ENCODE measurements at regions not wholly inside any gene's neighbourhood (a gene's known extent, or its start where the extent isn't known, plus 50 kb on each side); places are given as distances from the start of the nearest gene placed in this dataset.
"Not testable (repeated sequence)": the region's sequence is repeated elsewhere in the genome, so short reads cannot be mapped to it uniquely, and the experiment has no call there.

DNA sequence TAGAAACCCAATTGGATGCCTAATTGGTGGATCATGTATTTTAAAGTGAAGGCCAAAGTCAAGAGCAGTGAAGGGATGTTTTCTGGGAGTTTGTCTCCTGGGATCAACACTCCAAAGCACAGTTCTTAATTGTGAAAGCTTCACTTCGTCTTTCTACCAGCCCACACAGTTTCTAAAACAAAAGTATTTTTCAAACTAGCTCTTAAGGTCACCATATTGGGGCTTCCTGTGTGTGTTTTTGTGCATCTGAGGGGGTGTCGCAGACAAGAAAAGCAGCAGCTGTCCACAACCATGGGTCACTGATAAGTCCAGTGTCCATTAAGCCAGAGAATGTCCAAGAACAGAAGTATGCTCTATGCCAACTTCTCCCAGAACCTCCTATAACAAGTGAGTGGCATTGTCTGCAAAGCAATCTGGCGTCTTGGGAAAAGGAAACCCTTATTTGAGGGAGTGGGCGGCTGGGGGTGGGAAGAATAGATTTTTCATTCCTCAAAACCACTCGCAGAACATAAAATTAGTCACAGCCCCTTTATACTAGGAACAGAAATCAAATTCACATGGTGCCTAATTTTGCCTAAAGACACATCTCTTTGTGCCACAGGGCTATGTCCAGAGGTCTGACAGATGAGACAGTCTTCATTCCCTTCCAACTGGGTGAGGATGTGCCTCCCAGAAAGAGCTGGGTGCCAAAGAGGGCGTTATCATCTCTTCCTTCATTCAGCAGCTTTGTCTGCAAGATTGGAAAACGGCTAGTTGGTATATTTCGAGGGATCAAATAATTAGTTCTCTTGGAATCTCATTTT, 610.4 kb downstream of the BCOR start:
- DNase-seq = no peak

DNA sequence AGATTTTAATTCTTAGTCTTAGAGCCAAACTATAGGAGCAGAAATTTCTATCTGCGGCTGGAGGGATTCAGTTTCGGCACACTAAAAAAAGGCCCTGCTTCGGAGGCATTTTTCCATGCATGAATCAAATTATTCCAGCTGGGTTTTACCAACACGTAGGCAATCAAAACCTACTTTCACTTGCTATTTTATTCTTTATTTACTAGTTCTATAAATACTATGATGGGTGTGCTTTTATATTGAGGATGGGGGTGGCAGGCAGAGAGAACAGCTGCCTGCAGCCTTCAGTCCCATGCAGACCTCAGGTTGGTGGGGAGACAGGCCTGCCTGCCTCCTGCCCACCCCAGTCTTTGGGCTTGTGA, 609.8 kb downstream of the BCOR start:
- DNase-seq = no peak

DNA sequence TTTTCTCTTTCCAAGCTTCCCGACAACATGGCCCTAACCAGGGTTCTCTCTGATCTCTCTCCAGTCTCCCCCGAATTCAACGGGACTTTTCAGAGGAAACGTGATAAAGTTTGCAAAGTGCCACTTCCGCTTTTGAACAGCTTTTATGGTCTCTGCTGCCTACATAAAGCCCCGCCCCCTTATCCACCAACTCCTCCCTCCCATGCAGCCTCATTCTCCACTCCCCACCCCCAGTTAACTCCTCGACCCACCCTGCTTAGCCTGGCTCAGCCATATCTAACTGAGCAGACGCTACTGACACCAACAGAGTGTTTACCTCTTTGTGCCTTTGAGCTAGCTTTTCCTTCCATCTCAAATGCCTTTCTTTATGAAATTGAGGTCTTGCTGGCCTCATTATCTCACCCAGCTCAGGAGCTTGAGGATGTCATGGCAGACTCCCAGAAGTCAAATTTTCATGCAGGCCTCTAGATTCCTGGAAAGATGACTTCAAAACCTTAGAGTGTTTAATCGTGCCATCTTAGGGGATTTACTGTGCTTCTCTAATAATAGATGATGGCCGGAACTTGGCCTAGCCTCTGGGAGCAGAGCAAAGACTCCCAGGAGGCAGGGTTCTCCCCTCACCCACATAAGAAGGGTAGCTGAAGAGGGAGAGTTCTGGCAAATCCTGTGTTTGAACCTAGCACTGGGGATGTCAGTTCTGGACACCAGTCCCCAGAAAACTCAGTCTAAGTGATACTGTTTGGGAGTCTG, 606.0 kb downstream of the BCOR start:
- DNase-seq = no peak

DNA sequence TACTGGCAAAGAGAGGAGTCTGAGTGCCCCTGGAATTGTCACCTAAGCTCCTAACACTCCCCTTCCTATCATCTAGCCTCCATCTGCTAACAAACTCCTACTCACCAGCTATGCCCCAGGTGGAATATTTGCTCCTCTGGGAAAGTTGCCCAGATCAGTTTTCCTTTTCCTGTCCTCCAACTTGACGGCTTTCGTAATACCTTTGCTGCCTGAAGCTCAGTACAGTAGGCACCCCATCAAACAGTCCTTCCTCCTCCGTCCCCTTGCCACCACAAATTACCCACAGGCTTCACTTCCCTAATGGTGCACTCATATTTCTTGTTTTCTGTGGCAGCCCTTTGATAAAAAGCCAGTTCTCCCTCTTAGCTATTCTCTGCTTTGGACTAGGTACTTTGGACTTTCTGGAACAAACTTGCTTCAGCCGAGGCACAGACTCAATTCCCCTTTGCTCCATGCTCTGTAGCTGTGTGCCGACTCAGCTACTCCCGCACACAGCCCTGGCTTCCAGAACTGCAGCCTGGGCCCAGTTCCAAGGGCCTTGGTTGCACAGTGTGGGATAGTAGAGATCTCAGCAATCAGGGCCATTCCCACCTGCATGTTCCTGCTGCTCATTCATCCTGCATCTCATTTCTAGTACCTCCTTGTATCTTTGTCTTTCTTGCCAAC, 605.1 kb downstream of the BCOR start:
- DNase-seq = no peak

DNA sequence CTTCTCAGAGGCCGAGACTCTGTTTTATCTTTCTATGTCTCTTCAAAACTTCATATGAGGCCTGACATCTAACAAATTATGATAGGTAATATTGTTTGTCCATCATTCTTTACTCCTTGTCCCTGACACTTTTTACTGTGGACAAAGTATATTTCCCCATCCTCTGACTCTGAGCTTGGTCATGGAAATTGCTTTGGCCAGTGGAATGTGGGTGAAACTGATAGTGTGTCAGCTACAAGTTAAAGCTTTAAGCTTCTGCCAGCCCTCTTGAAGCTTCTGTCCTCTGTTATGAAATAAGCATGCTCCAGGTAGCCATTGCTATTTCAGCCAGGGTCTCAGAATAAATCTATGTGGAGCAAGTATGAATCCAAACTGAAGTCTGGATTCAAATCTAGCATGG, 604.6 kb downstream of the BCOR start:
- DNase-seq = no peak

DNA sequence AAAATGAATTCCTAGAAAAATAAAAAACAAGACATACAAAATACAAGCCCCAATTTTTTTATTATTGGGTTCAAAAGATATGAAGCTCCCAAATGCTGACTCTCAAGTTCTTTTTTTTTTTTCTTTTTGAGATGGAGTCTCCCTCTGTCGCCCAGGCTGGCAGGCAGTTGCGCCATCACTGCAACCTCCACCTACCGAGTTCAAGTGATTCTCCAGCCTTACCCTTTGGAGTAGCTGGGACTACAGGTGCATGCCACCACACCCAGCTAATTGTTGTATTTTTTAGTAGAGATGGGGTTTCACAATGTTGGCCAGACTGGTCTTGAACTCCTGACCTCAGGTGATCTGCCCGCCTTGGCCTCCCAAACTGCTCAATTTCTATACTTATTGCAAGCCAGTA, 600.6 kb downstream of the BCOR start:
- DNase-seq = not testable (repeated sequence)

DNA sequence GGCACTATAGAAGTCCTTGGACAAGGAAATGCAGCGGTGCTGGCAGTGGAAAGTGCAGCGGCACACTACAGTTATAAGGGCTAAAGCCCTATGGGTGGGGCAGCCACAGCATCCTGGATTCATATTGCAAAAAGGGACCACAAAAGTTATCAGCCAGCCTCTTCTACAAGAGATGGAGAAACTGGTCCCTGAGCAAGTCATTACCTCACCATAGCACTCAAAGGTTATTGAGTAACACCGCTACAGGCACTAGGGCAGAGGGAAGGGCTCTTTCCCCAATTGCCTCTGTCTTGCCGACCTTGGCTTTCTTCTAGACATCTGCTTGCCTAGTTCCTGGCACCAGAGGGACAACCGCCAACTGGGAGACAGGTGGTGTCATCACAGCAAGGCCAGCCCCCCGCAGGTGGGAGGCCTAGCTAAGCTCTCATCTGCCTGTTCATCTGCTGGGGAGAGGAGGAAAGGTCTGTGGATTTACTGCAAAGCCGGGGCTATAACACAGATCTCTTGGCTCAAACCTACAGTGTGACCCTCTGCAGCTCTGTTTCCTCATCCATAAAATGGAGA, 600.0 kb downstream of the BCOR start:
- DNase-seq = no peak

DNA sequence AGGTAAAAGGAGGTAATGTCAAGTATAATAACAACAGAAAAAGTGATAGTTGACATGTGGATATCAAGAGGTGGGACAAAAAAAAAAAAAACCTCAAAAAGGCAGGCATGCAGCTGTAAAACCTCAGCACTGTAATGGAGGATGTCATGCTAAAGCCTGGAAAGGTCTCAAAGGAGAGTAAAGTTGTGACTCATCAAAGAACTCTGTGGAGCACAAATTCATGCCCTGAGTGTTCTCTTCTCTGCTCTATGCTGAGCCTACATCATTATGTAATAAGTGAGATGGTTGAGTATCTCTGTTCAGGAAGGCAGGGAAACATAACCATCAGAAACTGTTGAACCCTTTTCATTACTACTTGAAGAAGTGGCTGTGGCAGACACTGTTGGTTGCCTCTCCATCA, 597.8 kb downstream of the BCOR start:
- DNase-seq = no peak

DNA sequence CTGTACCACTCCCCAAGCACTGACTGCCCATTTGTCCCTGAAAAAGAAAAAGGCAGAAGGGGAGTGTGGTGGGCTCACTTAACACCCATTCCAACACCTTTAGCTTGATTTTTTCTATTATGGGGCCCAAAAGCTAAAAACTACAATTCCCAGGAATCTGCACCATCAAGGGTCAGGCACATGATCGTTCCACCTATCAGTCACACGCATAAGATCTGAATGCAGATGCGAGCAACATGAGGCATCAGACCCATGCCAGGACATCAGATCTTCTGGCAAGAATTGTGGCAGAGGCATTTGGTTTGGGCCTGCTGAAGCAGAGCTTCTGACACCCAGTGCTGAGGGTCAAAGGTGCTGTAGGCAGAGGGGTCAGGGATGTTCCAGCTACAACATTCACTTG, 595.9 kb downstream of the BCOR start:
- DNase-seq = no peak

DNA sequence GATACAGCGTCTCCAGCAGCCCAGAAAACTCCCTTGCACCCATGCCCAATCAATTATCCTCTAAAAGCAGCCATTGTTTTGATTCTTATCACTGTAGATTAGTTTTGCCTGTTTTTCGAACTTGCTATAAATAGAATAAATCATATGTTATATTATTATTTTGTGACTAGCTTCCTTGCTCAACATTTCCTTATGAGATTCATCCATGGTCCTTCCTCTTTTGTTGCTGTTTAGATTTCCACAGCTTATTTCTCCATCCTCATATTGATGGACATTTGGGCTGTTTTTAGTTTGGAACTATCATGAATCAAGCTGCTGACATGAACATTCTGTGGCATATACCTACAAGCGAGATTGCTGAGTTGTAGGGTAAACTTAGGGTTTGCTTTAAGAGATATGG, 595.3 kb downstream of the BCOR start:
- DNase-seq = no peak

DNA sequence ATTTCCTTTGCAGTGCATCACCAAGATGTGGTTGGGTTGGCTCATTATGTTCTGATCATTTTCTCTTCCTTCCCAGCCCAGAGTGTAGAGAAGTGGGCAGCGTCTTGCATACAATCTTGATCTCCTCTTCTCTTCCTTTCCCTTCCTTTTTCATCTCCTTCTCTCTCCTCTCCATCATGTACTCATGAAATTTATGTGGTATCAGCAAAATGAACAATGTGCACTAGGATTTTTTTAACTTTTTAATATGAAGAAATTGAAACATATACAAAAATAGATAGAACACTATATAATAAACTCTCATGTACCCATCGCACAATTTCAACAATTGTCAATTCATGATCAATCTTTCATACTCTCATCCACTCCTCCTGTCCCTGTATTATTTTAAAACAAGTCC, 593.5 kb downstream of the BCOR start:
- no peak for DNase-seq

DNA sequence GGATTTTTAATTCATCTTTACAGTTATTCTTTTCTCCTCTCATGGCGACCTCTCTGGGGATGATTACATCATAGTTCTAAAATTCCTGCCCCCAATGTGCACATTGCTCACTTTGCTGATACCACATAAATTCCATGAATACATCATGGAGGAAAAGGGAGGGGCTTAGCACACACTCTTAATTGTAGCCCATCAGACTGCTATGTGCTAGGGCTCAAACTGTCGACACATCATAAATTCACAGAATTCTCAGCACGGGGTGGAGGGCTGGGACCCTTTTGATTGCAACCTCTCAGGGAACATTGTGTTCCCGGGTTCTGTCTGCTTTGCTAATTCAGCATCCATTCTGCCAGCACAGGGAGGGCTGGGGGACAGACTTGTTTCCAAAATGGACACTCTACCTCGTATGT, 592.9 kb downstream of the BCOR start:
- no peak for DNase-seq

DNA sequence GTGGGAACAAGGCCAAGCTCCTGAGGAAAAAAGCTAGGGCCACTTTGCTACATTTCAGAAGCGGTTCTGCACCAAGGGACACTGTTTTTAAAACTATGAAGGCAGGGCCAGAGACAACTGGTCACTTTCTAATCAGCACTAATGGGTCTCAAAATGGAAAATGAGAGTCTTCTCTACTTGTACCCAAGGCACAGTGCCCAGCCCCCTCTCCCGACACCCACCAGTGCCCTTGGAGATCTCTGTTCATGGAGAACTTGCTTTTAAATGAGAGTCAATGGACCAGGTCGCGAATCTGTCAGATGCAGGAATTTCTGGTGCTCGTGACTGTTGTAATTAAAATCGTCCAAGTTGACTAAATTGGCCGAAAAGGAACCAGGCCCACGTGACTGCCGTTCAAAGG, 591.6 kb downstream of the BCOR start:
- DNase-seq = no peak

DNA sequence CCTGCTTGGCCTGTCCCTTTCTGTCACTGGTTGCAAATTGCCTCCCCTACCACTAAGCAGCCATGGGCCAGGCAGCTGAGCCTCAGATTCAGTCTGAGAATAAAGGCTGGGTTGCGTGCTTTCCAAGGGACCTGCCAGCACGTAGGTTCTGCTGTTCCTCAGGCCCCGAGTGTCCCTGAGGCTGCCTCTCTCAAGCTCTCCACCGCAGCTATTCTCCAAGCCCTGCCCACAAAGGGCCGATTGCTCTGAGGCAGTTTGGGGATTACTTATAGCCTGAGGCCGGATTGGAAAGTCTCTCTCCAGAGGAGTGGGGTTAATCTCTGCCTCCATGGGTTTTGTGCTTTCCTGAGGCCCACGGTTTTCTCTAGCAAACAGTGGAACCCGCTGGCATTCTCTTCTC, 590.7 kb downstream of the BCOR start:
- no peak for DNase-seq

DNA sequence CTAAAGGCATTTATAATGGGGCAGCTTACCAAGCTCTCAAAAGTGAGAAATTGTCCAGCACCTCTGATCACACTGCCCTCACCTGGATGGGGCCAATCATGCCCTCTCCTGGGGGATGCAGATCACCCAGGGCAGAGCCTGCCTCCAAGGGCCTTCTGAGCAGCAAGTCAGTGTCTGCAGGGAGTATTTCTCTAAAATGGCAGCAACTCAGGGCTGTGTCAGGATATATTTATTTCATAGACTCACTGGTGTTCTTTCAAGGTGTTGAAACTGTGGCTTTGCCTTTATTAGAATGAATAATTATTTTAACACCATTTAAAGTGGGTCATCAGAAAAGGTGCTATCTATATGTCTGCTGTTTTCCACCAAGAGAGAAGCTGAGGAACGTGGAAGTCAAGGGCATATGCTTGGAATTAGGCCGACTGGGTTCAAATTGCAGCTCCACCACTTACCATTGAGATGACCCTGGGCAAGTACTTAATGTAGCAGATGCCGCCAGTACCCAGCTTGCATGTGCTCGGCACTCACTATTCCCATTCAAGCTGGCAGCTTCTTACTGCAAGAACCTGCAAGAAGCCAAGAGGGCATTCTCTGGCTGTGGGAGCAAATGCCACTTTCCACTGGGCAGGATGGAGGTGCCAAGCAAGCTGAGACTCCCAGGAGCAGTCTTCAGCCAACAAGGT, 590.0 kb downstream of the BCOR start:
- DNase-seq = no peak

DNA sequence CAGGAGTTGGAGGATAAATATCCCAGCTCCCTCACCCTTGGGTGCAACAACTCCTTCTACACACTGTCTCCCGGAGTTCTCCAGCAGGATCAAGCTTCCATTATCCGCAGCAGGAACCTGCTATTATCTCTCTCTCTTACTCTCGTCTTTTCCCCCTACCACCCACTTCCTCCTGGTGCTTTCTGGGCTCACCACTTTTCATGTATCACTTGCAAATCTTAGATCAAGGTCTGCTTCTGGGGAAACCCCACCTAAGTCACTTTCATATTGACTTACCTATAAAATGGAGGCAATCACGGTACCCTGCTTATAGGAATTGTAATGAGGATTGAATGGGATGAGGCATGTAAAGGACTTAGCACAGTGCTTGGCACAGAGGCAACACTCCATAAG, 589.5 kb downstream of the BCOR start:
- no peak for DNase-seq

DNA sequence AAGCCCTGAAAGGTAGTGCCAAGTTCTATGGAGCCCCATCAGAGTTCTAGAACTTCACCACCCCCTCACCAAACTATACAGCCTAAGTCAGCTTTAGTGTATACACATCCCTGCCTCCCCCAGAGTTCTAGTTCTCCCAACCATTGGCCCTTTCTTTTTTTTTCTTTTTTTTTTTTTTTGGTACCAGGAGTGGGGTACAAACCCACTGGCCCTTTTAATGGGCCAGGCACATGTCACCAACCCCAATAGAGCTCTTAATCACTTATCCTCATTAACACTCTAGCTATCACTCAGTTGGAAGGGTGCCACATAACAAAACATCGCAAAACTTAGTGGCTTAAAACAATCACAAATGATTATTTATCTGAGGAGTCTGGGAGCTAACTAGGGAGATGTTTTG, 588.6 kb downstream of the BCOR start:
- DNase-seq = no peak

DNA sequence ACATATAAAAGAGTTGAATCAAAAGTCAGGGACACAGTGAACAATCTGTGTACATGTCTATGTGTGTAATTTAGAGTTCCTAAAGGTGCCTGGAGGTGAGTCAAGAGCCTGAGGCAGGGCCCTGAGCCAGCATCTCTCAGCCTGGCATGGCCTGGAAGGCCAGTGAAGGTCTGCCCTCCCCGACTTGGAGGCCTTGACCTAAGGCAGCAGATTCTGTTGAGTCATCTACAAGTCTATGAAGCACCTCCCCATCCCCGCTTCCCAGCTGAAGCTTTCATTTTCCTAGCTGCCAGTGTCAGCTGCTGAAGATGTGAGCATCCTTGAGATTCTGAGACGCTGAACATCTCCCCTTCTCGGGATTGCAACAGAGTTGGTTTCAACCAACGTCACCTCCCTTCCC, 583.9 kb downstream of the BCOR start:
- DNase-seq = no peak

DNA sequence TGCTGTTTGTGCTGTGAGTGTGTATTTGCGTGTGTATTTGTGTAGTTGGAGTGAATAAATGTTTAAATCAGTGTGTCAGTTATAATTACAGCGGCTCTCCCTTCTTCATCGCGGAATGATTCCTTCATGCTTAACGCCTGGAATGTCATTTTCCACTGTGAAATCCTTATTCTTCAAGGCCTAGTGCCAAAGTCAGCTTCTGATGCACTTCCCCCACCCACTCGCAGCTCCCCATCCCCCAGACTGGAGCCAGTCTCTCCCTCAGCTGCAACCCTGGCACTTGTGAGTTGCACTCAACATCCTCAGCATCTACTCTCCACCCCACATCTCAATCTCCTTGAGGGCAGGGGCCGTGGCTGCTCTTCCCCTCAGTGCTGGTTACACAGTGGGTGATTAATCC, 583.0 kb downstream of the BCOR start:
- DNase-seq = no peak

DNA sequence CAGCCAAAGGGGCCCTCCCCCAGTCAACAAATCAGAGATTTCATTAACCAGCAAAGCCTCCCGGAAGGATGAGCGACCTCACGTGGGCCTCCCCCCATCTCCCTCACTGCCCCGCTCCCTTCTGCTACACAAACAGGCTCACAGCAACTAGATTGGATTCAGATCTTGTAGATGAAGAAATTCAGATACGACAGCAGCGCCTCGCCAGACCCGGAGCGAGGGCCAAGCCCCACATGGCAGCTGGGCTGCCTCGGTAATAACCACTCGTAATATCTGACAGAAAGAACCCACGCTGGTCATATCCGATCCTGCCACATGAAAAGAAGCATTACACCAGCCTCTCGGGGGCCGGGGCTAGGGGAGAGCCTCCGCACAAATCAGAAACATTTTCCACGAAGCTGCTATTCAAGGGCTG, 581.3 kb downstream of the BCOR start:
- DNase-seq = no peak

DNA sequence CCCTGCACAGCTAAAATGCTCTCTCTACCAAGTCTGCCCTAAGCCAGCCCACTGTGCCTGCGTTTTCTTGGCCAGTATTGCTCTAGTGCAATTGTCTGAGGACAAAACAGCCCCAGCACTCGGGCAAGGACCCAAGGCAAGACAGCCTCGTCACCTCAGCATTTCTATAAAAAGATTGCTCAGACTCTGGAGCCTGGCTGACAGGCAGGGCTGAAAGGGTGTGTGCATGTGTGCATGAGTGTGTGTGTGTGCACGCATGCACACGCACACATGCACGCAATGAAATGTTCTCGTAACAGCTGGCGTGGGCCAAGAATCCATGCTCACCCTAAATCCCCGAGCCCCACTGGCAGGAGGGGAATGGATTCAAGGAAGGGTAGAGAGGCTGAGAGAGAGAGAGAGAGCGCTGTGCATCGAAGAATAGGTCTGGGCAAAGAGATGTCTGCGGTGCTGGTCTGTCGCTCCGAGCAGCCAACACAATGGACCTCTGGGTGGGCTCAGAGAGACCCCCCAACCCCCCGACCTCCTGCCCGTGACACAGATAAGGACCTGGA, 579.2 kb downstream of the BCOR start:
- DNase-seq = no peak

DNA sequence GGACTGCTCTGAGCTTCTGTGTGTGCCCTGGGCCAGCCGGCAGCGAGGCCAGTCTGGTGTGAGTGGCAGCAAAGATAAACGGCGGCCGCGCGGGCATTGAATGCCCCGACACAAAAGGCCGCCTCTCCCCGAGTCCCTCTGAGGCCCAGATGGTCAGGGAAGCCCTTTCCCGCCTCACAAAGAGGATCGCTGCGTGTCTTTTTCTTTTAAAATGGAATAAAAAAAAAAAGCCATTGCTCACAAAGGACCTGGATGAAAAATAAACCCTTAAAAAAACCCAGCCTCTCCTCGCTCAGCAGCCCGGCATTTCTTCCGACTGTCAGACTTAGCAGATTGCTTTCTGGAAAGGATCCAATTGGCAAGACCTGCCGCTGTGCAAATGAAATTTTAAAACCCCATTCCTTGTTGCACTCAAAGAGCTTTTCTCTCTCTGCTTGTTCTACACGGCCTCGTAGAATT, 578.7 kb downstream of the BCOR start:
- peak; percentile 31 for DNase-seq

Measured in NCI-H2081 treated with DMSO at 0.1 percent for 48 hours (cell line).